HG02852 (cell line): ENCODE measurements at regions not wholly inside any gene's neighbourhood (a gene's known extent, or its start where the extent isn't known, plus 50 kb on each side); places are given as distances from the start of the nearest gene placed in this dataset.

Experiments
- ATAC-seq: cut with Tn5 transposase; IDR thresholded peaks from one replicate; pipeline ENCODE4 v1.9.1; 2021; ENCODE audit warnings: mild to moderate bottlenecking, moderate library complexity; ENCODE audit not compliant: unreplicated experiment

DNA sequence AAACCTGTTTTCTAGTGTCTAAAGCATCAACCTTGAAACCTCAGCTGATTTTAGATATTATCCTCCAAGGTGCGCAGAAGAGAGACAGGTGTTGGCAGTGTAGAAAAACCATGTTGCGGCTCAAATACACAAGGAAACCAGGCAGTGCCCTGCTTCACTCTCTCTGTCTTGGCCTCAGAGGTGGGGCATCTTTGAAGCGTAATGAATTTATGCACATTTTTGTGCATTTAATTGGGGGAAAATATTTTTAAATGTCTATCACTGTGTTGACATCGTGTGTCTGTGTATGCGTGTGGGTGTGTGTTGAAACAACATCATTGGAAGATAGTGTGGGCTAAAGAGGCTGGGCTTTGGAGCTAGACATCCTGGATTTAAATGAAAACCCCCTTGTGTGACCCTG is 334.0 kb upstream of the CHD6 start:
- ATAC-seq: no peak

DNA sequence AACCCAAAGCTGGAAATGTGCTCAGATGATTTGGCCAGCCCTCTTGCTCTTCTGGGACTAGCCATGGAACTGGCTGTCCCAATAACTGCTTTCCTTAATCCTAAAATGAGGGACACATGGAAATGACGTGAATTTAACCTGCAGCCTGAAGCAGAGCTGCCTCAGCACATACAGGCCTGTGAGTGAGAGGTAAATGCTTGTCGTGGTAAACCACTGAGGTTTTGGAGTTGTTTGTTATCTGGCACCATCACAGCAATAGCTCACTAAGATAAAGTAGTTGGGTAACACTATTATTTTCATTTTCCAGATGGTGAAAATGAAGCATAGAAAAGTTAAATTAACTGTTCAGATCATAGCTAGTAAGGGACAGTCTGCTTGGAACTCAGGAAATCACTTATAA is 333.4 kb upstream of the CHD6 start:
- no peak for ATAC-seq

DNA sequence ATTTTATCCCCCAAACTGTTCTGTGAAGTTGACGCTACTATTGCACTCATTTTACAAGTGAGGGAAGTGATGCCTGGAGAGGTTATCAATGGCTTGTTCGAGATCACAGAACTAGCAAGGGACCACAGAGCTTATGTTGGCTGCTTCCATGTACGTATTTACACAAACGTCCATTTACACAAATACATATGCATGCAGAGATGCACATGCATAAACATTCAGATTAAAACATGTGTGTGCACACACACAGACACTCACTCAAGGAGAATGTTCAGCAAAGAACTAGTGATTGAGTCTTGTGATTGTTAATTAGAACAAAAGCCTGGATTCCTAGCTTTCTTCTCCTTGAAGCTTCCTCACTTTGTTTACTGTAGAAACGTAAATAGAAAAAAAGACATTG is 321.5 kb upstream of the CHD6 start:
- no peak for ATAC-seq

DNA sequence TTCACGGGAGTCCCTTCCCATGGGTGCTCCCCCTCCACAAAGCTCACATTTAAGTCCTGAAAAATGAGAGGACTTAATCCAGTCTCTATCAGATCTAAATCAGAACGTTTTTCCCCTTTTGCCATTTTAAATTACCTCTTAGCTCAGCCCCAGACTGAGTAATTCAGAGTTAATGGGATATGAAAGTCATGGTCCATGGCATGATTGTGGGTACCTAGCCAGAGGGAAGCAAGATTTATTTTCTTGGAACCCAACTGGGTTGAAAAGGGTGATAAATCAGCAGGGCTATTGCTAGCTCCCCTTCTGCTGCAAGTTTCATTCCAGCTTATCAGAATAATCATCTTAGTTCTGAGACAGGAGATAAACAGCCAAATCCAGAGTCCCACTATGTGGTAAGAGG is 320.2 kb upstream of the CHD6 start:
- ATAC-seq: no peak

DNA sequence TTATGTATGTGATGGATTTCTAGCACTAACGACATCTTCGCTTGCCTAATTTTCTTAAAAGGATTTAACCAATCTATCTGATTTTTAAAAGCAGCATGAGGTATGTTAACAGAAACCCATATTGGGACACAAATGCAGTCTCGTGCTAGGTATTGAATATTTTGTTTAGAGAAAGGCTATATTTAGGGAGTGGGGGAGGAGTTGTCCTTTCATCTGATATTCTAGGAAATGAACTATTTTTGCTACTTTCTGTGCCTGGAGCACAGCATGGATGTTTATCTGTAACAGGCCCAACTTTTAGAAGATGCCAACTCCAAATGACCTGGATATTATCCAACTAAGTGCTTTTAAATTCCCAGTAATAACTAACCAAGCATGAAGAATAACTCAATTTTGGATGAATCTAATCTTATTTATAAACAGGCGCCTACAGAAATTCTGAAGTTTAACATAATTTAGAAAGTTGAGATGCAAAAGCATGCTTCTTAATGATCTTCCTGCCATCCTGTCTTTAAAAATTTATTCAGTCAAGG is 317.1 kb upstream of the CHD6 start:
- ATAC-seq: no peak

DNA sequence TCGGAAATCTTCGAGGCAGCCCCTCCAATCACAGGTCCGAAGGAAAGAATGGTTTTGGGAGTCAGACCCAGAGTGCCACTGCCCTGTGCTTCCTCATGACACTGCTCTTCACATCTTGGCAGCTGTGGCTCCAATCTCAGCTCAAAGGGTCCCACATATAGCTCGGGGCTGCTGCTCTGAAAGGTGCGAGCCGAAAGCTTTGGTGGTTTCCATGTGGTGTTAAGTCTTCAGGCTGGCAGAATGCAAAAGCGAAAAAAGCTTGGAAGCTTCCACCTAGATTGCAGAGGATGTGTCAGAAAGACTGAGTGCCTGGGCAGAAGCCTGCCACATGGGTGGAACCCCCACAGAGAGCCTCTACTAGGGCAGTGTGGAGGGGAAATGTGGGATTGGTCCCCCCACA is 314.3 kb upstream of the CHD6 start:
- no peak for ATAC-seq

DNA sequence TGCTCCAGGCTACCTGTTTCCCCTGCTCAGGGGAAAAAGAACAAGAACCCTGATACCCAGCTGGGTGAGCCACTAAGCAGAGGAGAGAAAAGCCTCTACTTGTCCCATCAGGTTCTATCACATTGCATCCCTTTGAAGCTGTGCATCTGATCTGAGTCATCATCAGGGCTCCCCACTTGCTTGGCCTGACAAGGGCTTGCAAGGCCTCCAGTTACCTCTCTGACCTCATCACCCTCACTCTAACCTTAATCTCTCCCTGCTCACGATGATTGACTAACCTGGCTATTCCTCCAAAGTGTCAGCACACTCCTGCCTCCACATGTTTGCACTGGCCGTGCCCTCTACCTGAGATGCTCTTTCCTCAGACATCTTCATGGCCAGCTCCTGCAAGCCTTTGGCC is 309.5 kb upstream of the CHD6 start:
- no peak for ATAC-seq

DNA sequence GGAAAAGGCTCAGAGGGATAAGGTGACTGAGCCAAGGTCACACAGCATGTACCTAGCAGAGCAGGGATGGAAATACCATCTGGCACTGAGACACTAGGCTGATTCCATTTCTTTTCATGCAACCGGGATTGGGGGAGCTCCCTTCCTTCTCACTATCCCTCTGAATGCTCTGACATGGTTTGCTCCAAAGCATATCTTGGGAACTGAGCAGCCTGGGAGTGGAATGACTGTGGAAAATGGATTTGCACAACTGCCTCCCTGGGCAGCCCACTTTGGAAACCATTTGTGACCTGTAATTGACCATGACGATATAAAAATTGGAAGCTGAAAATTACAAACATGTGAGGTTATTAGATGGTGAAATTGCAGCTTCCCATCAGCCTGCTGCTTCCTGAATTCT is 309.0 kb upstream of the CHD6 start:
- ATAC-seq: no peak

DNA sequence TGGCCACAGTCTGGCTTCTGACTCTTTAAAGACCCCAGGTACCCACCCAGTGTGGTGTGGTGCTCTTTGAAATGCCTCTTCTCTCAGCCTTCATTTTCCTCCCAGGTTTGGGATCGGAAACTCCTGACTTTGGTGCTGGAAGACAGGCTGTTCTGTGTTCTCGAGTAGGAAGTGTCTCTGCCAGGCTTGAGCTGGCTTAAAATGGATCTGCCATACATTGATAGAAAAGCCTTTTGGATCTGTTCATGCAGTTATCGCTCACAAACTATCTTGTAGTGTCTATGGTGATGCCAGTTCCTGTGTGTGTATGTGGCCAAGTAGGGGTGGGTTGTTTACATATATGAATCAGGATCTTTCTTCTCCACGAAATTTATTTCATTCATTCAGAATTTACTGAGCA is 307.3 kb upstream of the CHD6 start:
- ATAC-seq: no peak

DNA sequence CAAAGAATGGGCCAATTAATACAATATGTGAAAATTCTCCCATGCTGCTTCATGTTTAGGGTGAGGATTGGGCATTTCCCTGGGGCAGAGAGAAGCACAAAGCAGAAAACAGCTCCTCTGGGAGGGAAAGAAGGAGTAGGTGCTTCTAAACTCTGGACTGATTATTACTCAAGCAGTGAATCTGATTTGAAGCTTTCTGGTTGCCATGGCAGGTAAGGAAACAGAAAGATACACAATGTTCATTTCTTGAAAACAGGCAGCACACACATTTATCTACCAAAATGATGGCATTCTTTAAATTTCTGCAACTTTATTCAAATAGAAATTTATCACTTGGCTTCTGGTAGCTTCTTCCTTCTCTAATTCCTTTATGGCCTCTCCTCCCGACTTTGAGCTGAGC is 305.4 kb upstream of the CHD6 start:
- ATAC-seq: no peak

DNA sequence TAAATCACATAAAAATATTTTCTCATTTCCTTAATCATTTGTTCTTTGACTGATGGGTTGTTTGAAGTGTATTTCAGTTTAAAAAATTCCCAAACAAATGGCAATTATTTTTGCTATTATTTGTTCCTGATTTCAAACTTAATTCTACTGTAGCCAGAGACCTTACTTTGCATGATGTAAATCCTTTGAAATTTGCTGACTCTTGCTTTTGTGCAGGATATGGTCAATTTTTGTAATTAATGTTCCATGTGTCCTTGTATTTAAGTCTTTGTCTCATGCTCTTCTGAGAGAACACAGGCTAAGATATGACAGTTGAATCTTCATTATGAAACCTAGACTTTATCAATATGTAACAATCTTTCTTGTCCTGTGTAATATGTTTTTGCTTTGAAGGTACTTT is 295.0 kb upstream of the CHD6 start:
- ATAC-seq: no peak

DNA sequence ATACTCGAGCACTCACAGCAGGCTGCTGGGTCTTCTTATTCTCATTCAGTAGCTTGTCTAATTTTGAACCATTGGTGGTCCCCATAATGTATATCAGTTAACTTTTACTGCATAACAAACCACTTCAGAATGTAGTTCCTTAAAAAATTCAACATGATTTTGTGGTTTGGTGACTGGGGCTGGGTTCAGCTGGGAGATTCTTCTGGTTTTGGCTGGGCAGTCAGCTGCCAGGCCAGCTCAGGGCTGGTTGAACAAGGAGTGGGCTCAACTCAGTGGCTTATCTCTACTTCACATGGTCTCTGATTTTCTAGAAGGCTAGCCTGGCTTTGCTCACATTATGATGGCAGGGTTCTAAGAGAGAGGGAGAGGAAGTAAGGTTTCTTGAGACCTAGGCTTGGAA is 292.4 kb upstream of the CHD6 start:
- no peak for ATAC-seq

DNA sequence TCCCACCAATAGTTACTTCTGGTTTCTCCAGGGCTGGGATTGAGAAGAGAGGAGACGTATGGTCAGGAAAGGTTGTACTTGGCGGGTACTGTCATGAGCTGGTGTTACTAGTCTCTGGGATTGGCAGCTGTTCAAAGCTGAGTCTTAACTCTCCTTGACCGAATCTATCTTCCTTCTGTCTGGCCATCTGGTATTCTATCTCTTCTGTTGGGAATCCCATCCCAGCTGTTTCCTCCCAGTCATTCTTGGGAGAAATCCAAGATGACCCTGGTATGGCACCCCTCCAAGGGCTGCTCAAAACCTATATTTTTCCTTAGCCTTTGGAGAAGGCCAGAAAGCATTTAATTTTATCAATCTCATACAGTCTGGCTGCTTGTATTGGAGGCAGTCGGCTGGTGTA is 287.0 kb upstream of the CHD6 start:
- ATAC-seq: no peak

DNA sequence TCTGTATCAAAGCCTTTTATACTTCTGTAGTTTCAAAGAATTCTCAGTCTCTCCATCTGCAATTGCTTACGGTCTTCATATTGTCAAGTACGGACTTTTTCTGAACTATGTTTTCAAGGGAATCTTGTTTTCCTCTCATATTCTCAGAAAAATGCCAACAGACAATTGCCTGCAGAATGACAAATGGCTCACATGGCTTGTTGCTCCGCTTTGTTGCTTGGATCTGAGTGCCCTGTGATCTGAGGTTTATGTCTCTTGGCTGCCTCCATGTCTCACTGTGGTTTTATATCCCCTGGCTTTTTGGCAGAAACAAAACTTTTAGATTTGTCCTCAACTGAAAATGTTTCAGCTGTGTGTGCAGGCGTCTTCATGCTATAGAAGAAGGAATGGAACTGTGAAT is 285.4 kb upstream of the CHD6 start:
- no peak for ATAC-seq

DNA sequence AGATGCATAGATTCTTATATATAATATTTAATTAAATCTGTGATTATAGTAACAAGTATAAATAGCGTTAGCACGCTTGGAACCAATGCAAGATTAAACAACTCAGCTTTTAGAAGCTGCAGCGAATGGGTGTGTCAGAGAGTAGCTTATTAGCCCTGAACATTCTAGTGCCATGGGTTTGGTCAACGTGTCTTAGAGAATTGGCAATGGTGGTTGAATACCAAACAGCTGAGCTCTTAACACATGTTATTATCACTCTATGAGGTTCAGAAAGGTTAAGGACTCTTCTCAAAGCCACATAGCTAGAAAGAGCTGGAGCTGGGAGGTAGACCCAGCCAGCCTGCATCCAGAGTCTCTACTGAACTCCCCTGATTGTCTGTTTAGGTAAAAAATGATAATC is 284.2 kb upstream of the CHD6 start:
- ATAC-seq: no peak

DNA sequence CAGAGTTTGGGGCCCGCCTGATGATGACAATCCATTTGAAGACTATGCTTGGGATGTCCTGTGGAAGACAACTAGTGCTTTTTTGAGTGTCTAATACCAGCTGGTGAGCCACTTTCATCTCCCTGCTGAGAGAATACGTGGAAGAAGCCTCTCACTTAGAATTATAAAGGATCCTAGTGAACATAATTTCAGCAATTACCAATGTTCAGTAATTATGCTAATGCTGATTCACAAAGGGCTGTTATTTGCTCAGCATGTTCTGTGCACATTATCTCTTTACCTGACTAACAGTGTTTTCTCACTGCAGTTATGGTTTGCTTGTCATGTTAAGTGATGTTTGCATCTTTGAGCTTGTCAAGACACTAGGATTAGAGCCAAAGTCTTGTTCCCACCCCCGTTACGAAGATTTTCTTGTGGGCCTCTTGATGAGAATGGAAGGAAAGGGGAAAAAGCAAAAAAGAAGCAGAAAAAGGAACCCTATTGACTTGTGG is 282.1 kb upstream of the CHD6 start:
- ATAC-seq: no peak

DNA sequence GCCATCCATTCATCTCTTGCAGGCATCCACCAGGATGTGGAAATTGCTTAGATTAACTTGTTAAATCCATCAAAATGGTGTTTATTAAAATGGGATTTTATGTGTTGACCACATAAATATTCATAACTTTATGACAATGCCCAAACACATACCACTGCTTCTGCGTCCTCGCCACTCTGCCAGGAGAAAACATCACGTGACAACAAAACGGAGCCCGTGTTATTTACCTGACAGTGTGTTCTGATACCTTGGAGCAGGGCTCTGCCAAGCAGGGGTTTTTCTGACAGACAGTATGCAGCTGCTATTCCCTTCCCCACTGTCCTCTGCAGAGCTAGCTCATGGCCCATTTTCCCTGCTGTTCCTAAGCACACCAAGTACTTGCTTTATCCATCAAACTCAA is 279.5 kb upstream of the CHD6 start:
- ATAC-seq: no peak

DNA sequence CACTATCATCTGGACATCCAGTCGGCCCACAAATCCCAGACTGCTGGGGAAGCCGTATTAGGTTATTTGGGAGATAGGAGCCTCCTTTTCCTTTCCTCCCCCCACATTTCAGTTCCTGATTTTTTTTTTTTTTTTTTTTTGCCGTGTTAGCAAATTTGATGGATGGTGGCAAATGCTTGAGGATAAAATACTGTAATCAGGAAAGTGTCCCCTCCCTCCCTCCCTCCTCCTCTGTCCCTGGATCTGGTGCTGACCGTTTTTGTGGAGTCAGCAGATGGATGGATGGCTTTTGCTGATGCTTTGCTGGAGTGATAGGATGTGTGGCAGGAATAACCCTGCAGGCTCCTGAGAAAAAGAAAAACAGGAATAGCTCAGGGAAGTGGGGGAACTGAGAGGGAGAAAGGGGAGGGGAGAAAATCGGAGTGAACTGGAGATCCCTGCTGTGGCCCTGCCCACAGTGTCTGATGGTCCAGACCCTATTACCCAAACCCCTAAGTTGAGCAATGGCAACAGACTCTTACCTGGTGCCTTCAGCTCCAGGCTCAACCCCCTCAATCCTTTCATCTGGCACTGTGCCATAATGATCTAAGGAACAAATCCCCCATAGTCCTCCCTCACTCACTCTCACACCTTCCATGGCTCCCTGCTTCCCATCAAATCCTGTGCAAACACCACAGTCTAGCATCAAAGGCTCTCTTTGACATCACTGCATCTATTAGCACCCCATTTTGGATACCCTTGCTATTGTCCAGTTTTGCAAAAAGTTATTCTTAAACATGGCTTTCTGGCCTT is 277.3 kb upstream of the CHD6 start:
- no peak for ATAC-seq

DNA sequence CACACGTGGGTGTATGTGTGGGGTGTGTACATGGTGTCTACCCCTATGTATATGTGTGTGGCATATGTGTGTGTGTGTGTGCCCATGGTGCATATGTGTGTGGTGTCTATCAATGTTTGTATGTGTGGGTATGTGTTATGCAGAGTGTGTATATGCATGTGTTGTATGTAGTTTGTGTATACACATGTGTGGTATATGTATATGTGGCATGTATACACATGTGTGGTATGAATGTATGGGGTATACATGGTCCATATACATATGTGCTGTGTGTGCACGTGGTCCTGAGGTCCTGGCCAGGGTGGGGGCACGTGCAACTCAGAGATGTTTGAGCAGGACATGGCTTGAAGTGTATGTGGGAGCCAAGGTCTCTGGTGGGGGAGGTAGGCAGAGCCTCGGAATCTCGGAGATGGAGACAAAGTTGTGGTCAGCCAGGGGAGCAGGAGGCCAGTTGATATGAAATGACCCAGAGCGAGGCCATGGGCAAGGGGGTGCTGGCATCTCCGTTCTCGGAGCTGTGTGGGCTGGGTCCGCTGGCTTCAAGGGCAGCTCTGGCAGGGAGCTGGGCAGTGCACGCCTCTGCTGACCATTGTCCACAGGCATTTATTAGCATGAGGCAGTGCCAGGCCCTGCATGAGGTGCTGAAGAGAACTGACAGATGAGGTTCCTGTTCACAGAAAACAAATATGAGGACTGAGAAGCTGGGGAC is 276.2 kb upstream of the CHD6 start:
- no peak for ATAC-seq

DNA sequence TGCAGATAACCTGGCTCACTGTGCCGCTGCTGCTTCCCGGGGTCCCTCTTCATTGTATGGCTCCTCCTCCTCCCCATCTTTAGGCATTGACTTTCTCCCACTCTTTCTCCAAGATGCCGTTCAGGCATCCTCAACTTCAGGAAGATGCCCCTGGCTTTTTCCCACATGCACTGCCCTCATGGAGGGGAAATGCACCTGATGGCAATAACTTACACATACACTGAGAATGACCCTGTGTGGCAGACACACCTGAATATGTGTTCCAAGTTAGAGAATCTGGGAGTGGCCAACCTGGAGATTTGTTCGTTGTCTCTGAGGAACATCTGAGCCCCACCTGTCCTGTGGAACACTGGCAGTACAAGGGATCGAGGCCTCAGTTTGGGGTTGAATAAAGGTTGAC is 273.9 kb upstream of the CHD6 start:
- ATAC-seq: no peak

DNA sequence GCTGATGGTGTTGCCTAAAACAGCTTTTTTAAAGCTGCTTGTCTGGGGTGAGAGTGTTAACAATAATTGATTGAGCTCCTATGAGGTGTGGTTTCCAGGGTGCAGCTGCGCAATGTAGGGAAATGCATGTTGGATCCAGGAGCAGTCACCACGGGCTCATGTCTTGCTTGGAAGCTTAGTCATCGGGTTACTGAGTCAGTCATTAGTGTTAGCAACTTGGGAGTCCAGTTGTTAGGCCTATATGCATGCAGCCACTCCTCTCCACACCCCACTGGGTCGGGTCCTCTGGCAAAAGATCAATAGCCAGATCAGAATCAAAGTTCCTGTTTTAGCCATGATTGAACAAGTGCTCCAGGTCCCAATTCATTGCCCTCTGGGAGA is 271.7 kb upstream of the CHD6 start:
- ATAC-seq: no peak

DNA sequence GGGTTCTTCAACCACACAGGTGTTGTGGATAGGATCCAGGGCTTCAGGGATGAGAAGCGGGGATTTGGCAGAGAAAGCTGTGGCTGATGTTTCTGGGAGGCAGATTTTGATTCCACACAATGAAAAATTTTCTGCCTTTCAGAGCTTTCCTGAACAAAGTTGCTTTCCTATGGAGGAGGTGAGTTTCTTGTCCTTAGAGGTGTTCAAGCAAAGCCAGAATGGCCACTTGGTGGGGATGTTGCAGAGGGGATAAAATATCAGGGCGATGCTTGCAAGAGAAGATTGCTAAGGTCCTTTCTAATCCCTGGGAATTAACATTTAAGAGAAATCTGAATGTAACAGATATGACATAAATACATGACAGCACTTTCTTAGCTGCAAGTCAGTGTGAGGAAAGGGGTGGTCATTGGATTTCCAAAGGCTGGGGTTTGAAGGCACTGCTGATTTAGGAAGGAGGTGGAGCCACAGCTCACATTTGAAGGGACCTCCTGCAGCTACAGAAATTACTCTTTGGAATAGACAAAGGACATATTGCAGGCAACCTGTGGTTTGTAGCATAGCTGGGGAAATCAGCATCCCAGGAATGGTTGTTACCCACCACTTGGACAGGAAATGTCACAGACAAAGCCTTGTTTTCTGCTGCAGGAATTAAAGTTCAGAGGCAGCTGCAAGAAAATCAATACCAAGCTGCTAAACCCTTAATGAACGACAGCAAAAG is 271.1 kb upstream of the CHD6 start:
- no peak for ATAC-seq
